ENCODE measurements at regions not wholly inside any gene's neighbourhood (a gene's known extent, or its start where the extent isn't known, plus 50 kb on each side); places are given as distances from the start of the nearest gene placed in this dataset.

DNA sequence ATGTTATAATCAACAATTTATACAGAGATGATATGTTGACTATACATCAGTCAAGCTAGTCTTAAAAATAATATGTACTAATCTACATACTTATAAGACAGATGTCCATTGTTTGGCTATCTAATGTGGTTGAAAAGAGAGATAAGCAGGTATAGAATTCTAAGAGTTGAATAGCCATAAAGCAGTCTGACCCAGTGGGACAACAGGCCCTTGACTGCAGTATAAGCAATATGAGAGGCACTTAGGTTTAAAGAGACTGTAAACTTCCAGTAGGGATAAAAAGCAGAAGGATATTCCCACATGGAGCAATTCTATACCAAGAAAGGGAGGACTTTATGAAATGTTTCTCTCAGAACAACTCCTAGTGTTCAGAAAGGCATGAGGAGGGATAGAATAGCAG is 139.3 kb downstream of the ELAPOR2 start:
- TF ChIP-seq, protein P1, sequence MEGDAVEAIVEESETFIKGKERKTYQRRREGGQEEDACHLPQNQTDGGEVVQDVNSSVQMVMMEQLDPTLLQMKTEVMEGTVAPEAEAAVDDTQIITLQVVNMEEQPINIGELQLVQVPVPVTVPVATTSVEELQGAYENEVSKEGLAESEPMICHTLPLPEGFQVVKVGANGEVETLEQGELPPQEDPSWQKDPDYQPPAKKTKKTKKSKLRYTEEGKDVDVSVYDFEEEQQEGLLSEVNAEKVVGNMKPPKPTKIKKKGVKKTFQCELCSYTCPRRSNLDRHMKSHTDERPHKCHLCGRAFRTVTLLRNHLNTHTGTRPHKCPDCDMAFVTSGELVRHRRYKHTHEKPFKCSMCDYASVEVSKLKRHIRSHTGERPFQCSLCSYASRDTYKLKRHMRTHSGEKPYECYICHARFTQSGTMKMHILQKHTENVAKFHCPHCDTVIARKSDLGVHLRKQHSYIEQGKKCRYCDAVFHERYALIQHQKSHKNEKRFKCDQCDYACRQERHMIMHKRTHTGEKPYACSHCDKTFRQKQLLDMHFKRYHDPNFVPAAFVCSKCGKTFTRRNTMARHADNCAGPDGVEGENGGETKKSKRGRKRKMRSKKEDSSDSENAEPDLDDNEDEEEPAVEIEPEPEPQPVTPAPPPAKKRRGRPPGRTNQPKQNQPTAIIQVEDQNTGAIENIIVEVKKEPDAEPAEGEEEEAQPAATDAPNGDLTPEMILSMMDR (IDR thresholded peaks at IDR 0.05; ENCODE audit: insufficient read depth, low read length, poor library complexity, severe bottlenecking), result no peak
- no peak for TF ChIP-seq EZH2phosphoT487 (conservative IDR thresholded peaks at IDR 0.05; ENCODE audit: low read length)
